ENCODE measurements at regions not wholly inside any gene's neighbourhood (a gene's known extent, or its start where the extent isn't known, plus 50 kb on each side); places are given as distances from the start of the nearest gene placed in this dataset.
"Not testable (repeated sequence)": the region's sequence is repeated elsewhere in the genome, so short reads cannot be mapped to it uniquely, and the experiment has no call there.

DNA sequence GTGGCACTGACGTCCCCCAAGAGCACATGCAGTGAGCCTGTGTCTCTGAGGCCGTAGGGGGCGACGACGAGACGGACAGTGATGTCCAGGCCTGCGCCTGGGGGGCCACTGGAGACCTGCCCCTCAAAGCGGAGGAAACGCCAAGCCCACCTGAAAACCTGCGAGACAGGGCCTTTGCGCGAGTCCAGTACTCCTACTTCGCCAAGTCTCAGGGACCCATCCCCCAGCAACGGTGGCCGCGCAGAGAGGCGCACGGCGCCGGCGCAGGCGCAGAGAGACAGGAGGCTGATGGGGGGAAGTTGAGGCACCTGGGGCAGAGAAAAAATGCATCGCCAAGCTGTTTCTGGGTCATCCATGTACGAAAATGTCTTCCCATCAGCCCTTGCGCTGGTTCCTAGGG, 1580.6 kb downstream of the FOXD4L5 start:
- in situ Hi-C loops (cut with MboI; ENCODE audit: low sequenced_read_pairs); BruUV-seq (replicated peaks); CTCF ChIA-PET; H2BK20ac ChIP-seq (ENCODE audit: low read depth, low read length); ATAC-seq (ENCODE audit: low read depth); H3K9me1 ChIP-seq (ENCODE audit: insufficient read depth, low read length); H3K9ac ChIP-seq (ENCODE audit: low read depth, low read length); H3K79me1 ChIP-seq (ENCODE audit: low read depth in 1 of 2, low read length in 2 of 2); H4K5ac ChIP-seq (ENCODE audit: low read depth, low read length); H3K4ac ChIP-seq (ENCODE audit: low read depth, low read length); dilution Hi-C loops (cut with HindIII; ENCODE audit: low sequenced_read_pairs, unreplicated experiment); H3K56ac ChIP-seq (ENCODE audit: extremely low read depth, insufficient read depth, low read length); H3K4me2 ChIP-seq (ENCODE audit: low read depth, low read length); H3K27me3 ChIP-seq (ENCODE audit: control insufficient read depth, insufficient read depth, low read length); DNase-seq; intact Hi-C loops (cut with micrococcal nuclease); H2AK9ac ChIP-seq (replicated peaks; ENCODE audit: low read depth, low read length, poor library complexity); H4K8ac ChIP-seq (ENCODE audit: low read depth in 2 of 2, low read length in 2 of 2); H3K4me1 ChIP-seq (ENCODE audit: control insufficient read depth, insufficient read depth, low read length); H2BK15ac ChIP-seq (ENCODE audit: low read depth, low read length); H2BK5ac ChIP-seq (ENCODE audit: low read depth, low read length, poor library complexity, severe bottlenecking); H3K23ac ChIP-seq (ENCODE audit: low read depth, low read length); H2AFZ ChIP-seq (replicated peaks; ENCODE audit: low read length, poor library complexity); H3K18ac ChIP-seq (ENCODE audit: low read depth, low read length); POLR2A ChIA-PET (ENCODE audit: unreplicated experiment); H2AK5ac ChIP-seq (ENCODE audit: low read depth, low read length); H3K14ac ChIP-seq (replicated peaks; ENCODE audit: low read depth, low read length); H3K36me3 ChIP-seq (ENCODE audit: control insufficient read depth, insufficient read depth, low read length); H4K91ac ChIP-seq (ENCODE audit: insufficient read depth, low read depth, low read length); H3K27ac ChIP-seq (ENCODE audit: insufficient read depth, low read length); H3K9me3 ChIP-seq (ENCODE audit: control insufficient read depth, insufficient read depth, low read length); H3K4me3 ChIP-seq (ENCODE audit: insufficient read depth, low read depth, low read length); H2BK120ac ChIP-seq (ENCODE audit: low read depth, low read length); H4K20me1 ChIP-seq (ENCODE audit: insufficient read depth, low read length): not testable (repeated sequence)
- WGBS, 2 experiments (ENCODE audit: extremely low coverage in 2 of 2, insufficient read length in 1 of 2) = 88% methylated on average over 10 of the region's 25 CpGs; no CpG with 5 or more reads in 1 of the 2 experiments

GRCh38 chr9:63703670-63704069, 1581.3 kb downstream of the FOXD4L5 start:
- H3K4me2 ChIP-seq (ENCODE audit: low read depth, low read length); in situ Hi-C loops (cut with MboI; ENCODE audit: low sequenced_read_pairs); H3K9ac ChIP-seq (ENCODE audit: low read depth, low read length); H2BK15ac ChIP-seq (ENCODE audit: low read depth, low read length); H2BK5ac ChIP-seq (ENCODE audit: low read depth, low read length, poor library complexity, severe bottlenecking); H3K4me1 ChIP-seq (ENCODE audit: control insufficient read depth, insufficient read depth, low read length); H4K5ac ChIP-seq (ENCODE audit: low read depth, low read length); H3K9me3 ChIP-seq (ENCODE audit: control insufficient read depth, insufficient read depth, low read length); H2AFZ ChIP-seq (replicated peaks; ENCODE audit: low read length, poor library complexity); H2BK20ac ChIP-seq (ENCODE audit: low read depth, low read length); H3K27me3 ChIP-seq (ENCODE audit: control insufficient read depth, insufficient read depth, low read length); H3K36me3 ChIP-seq (ENCODE audit: control insufficient read depth, insufficient read depth, low read length); H3K79me1 ChIP-seq (ENCODE audit: low read depth in 1 of 2, low read length in 2 of 2); H2AK5ac ChIP-seq (ENCODE audit: low read depth, low read length); intact Hi-C loops (cut with micrococcal nuclease); H3K14ac ChIP-seq (replicated peaks; ENCODE audit: low read depth, low read length); H3K56ac ChIP-seq (ENCODE audit: extremely low read depth, insufficient read depth, low read length); H4K91ac ChIP-seq (ENCODE audit: insufficient read depth, low read depth, low read length); H4K20me1 ChIP-seq (ENCODE audit: insufficient read depth, low read length); H4K8ac ChIP-seq (ENCODE audit: low read depth in 2 of 2, low read length in 2 of 2); H3K9me1 ChIP-seq (ENCODE audit: insufficient read depth, low read length); POLR2A ChIA-PET (ENCODE audit: unreplicated experiment); DNase-seq; CTCF ChIA-PET; dilution Hi-C loops (cut with HindIII; ENCODE audit: low sequenced_read_pairs, unreplicated experiment); H3K23ac ChIP-seq (ENCODE audit: low read depth, low read length); H2AK9ac ChIP-seq (replicated peaks; ENCODE audit: low read depth, low read length, poor library complexity); H3K4me3 ChIP-seq (ENCODE audit: insufficient read depth, low read depth, low read length); H3K18ac ChIP-seq (ENCODE audit: low read depth, low read length); H2BK120ac ChIP-seq (ENCODE audit: low read depth, low read length); ATAC-seq (ENCODE audit: low read depth); H3K27ac ChIP-seq (ENCODE audit: insufficient read depth, low read length); BruUV-seq (replicated peaks); H3K4ac ChIP-seq (ENCODE audit: low read depth, low read length): not testable (repeated sequence)
- WGBS, 2 experiments (ENCODE audit: extremely low coverage in 2 of 2, insufficient read length in 1 of 2) = no CpG with 5 or more reads among the region's 38 CpGs
